RPMI8226 (cell line): ENCODE measurements at regions not wholly inside any gene's neighbourhood (a gene's known extent, or its start where the extent isn't known, plus 50 kb on each side); places are given as distances from the start of the nearest gene placed in this dataset.
A peak's percentile ranks its signal among the peaks of the same experiment; 100 is the strongest.
"Not testable (repeated sequence)": the region's sequence is repeated elsewhere in the genome, so short reads cannot be mapped to it uniquely, and the experiment has no call there.

Source experiments
- DNase-seq: peaks from one replicate; pipeline ENCODE4 v3.0.0-alpha.2; 2015

DNA sequence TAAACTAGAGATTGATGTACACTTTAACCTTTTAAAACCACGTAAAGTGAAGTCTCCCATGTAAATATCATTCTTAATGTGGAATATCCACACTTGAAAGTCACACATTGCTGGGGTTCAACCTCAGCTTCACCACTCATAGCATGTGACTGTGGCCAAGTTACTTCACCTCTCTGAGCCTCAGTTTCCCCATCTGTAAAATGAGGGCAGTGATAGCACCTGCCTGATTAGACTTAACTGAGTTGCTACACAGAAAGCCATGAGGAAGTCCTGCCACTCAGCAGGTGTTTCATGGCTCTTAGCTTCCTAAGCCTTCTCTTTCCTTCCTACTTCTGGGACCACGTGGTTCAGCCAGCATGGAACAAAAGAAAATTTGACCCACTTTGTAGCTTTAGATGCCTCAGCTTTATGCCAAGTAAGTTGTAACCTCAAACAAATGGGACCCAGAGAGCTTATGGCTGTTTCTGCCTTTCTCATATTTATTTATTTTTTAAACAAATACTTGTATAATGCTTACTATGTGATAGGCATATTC lies 277.3 kb upstream of the KLF3 start:
- DNase-seq, result no peak

DNA sequence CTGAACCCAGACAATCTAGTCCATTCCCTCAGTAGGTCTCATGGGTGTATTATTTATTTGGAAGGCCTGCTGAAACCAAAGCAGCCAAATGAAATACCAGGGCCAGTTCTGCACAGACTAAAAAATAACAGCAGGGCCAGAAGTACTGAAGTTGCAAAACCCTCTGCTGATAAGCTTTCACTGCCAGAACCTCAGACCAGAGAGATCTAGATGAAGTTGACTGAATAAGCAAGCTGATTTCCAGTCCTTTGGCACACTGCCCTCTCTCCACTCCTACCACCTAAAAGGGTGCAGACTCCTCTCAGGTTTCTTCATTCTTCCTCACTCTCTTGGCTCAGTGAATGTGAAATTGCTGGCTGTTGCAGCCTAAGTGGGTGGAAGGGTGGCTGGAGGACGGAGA lies 276.7 kb upstream of the KLF3 start:
- peak; percentile 22 for DNase-seq

DNA sequence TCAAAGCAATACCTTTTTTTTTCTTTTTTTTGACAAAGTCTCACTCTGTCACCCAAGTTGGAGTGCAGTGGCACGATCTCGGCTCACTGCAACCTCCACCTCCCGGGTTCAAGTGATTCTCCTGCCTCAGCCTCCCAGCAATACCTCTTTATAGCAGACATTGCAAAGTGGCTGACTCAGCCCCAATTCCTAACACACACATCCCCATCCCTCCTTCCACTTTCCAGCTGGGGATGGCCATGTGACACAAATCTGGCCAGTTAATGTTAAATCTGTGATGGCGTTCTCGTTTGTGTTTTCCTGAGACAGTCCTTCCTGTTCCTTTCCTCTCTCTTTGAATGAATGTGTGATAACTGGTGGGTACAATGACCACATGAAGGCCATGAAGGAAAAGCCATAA lies 276.2 kb upstream of the KLF3 start:
- no peak for DNase-seq

DNA sequence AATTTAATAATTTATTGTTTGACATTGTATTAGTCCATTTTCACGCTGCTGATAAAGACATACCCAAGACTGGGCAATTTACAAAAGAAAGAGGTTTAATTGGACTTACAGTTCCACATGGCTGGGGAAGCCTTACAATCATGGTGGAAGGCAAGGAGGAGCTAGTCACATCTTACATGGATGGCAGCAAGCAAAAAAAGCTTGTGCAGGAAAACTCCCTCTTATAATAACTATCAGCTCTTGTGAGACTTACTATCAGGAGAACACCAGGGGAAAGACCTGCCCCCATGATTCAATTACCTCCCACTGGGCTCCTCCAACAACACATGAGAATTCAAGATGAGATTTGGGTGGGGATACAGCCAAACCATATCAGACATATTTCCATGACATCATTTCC lies 275.1 kb upstream of the KLF3 start:
- not testable (repeated sequence) for DNase-seq

DNA sequence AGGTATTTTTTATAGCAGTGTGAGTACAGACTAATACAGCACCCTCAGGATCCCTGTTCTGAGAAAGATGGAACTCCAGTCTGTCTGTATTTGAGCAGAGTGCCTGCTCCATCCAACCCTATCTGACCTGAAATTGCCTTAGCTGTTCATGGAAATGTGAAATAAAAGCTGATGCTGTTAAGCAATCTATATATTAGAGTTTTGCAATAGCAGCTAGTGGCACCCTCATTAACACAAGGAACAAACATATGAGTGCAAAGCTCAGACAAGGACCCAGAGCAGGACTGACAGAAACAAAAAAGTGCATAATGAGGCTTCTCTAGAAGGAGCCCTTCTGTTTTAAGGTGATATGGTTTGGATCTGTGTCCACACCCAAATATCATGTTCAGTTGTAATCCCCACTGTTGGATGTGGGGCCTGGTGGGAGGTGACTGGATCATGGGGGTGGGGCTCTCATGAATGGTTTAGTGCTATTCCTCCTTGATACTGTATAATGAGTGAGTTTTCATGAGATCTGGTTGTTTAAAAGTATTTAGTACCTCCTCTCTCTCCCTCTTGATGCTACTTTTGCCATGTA lies 272.9 kb upstream of the KLF3 start:
- no peak for DNase-seq

DNA sequence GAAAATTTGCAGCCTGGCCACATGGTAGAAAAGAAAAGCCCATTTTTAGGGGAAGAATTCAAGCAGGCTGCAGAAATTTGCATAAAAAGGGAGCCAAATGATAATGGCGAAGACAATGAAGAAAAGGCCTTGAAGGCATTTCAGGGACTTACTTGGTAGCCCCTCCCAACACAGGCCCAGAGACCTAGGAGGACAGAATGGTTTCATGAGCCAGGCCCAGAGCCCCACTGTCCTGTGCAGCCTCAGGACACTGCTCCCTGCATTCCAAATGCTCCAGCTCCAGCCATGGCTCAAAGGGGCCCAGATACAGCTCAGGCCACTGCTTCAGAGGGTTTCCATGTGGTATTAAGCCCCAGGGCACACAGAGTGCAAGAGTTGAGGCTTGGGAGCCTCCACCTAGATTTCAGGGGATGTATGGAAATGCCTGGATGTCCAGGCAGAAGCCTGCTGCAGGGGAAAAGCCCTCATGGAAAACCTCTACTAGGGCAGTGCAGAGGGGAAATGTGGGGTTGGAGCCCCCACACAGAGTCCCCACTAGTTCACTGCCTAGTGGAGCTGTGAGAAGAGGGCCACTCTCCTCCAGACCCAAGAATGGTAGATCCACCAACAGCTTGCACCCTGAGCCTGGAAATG lies 271.7 kb upstream of the KLF3 start:
- DNase-seq, result no peak

DNA sequence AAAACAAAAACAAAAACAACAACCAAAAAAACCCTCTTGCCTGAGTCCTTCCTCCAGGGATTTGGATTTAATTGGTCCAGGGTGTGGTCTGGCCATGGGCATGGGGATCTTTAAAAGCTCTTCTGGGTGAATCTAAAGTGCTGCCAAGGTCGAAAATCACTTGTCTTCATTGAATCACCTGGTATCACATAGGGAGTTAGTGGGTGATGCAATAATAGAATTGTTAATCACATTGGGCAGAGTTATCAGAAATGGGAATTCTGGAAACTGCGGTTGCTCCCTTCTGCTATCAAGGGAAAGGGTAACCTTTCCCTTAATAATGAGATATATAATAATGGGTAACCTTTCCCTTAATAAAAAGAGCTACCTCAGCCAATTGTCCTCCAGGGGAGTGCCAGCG lies 267.9 kb upstream of the KLF3 start:
- DNase-seq, result no peak

DNA sequence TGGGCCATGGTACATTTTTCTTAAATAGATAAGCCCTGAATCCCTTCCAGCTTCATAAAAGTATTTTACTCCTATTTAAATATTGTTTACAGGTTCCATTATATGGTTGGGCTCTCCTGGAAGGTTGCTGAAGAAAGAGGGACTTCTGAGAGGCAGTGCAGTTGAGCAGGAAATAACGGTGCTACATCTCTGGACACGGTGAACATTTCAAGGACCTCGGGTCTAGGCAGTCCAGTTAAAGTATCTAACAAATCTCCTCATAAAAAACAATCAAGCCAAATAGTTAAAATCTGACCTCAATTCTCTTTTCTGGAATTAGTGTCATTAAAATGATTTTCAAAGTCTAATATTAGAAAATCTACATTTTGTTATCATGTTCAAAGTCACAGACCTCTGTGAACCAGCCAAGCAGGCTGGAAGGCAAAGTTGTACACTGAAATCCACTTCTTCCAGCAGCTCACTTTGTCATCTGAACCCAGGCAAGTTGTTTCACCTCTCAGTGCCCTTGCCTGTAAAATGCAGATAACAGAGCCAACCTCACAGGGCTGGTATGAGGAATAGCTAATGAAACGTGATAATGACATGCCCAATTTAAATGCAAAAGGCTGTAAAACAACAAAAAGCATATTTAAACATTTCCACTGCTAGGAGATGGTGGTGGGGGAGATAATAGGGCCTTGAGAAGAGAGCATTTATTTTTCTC lies 267.0 kb upstream of the KLF3 start:
- DNase-seq, result no peak

DNA sequence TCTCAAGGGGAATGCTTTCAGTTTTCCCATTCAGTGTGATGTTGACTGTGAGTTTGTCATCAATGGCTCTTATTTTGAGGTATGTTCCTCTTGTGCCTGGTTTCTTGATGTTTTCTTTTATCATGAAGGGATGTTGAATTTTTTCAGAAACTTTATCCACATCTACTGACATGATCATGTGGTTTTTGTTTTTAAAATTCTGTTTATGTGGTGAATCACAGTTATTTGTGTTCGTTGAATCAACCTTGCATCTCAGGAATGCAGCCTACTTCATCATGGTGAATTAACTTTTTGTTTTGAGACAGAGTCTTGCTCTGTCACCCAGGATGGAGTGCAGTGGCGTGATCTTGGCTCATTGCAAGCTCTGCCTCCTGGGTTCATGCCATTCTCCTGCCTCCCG lies 263.1 kb upstream of the KLF3 start:
- DNase-seq, result no peak

DNA sequence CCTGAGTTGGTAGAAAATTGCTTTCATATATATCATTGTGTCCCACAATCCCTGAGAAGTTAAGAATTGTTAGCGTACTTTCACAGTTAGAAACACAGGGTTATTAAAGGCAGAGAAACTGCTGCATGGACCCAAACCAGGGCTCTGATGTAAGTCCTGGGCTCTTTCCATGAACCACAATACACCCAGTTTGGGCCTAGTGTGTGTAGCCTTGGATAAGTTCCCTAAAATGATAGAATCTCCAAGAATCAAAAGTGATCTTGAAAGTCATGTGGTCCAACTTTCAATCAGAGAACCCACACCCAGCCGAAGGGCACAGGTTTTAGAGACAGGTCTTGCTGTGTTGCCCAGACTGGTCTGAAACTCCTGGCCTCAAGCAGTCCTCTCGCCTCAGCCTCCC lies 257.8 kb upstream of the KLF3 start:
- DNase-seq, result no peak

DNA sequence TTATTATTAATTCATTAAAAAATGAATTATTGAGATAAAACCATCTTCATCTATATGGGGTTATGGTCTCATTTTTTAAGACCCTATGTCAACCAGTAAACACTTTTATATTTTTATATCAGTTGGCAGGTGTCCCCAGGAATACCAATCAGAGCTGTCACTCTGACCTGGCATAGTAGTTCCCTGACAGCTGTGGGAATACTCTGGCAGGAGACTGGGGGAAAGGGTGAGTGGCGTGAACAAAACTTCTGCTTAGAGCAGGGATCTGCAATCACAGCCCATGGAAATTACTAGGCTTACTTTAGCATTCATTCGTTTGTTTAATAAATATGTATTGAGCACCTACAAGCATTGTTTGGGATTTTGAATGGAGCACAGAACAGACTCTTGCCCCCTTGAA lies 254.1 kb upstream of the KLF3 start:
- DNase-seq, result no peak

DNA sequence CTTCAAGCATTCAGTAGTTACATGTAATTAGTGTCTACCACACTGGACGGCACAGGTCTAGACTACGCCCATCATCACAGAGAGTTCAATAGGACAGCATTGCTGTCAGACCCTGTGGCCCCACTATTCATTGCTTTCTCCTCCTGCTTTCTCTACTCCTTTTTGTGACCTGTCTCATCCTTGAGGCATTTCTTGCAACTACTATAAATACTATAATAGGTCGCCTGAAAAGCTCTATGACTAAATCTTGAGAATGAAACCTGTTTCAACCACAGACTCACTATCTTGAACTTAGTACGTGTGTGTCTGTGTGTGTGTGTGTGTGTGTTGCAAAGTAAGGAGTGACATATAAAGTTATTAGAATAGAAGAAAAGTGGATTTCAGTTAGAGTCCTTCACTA lies 252.9 kb upstream of the KLF3 start:
- DNase-seq, result no peak

DNA sequence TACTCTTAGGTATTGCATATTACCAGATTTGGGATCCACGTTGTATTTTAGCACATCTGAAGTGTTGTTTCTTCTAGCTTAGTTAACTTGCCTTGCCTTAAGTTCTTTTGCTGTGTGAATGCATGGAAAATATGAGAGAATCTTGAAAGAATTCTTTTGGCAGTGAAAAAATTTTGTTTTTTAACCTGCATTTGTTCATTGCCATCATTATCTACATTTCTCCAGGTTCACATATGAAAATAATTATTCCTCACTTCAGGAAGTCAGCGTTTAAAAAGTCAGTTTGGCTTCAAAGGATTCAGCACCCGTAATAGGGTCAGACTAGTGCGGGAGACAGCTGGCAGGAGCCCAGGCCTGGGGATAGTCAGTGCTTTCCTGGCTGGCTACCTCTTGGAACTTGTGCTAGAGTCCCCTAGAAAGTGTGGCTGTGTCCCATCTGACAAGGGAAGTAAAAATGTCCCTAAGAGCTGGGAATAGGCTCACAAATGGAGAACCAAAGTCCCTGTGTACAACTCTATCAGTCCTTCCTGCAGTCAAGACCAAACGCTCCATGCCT lies 251.9 kb upstream of the KLF3 start:
- no peak for DNase-seq

DNA sequence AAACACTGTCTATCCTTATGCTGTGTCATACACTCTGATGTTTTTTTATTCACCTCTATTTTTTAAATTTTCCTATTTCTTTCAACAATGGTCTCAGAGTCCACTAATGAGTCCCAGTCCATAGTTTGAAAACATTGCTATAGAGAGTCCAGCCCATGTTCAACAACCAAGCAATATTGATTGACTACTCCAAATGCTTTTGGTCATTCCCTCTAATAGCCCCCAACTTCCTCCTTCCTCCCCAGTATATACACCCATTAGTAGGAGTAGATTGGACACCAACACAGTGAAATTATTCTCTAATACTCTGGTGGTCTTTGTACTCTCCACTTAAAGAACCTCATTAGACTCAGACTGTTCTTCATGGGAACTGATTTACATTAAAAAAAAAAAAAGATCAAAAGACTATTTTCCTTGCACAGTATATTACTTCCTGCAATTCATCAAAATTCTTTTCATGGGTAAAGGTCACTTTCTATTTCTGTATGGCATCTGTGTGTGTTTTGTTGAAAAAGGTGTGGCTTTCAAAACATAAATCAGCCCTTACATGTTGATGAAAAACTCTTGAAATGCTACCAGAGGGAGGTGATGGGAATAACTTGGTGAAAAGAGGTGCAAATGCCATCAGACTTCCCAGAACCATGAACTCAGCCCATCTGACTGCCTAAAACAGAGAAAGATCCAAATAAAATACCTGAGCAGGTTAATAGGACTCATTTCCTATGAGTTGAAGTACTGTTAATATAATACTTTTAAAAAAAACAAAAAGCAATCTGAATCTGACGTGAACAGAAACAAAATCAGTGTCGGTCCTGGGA lies 250.3 kb upstream of the KLF3 start:
- no peak for DNase-seq

DNA sequence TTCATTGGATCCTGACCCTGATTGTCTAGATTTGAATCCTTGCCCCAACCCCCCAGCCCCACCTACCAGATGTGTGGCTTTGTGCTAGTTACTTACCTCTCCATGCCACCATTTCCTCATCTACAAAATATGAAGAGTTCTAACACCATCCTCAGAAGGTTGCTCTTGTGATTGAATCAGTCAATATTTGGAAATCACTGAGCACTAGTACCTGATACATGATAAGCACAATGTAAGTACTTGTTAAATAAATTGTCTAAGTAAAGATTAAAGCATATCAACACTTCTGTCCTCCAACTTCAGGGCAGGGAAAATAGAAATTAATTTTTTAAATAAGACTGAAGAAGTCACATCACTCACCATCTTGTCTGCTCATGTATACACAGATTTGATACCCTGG lies 249.6 kb upstream of the KLF3 start:
- no peak for DNase-seq

DNA sequence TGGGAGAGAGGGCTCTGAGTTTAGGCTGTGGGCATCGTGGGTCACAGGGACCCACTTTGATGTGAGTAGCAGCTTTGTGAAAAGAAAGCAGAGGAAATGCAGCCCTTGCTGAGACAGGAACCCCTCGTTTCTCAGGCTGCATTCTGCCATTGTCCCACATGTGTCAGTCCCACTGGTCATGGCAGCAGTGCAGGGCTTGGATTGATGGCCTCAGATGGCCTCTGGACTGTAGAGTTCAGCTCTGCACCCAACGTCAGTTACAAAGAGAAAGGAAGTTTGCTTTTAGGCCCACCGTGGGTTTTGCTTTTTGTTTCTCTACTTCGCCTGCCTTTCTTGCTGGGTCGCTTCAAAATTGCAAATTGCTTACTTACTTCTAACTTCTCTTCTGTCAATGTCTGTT lies 248.3 kb upstream of the KLF3 start:
- DNase-seq, result no peak

DNA sequence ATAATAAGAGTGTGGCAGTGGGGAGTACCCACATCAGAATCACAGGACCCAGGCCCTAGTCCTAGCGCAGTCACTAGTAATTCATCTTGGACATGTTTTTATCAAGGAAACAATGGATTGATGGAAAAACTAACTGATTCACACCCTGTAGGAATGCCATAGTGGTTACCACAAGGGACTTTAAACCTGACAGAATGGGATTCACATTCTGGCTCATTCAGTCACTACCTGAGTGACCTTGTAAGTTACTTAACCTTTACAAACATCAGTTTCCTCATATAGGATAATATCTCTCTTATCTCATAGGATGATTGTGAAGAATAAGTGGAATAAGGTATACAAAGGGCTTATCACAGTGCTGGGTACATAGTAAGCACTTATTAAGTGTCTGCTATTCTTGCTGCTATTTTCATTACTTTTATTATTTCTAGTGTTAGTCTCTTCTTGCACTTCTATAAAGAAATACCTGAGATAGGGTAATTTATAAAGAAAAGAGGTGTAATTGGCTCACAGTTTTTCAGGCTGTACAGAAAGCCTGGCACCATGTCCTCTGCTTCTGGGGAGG lies 247.5 kb upstream of the KLF3 start:
- DNase-seq, result no peak

DNA sequence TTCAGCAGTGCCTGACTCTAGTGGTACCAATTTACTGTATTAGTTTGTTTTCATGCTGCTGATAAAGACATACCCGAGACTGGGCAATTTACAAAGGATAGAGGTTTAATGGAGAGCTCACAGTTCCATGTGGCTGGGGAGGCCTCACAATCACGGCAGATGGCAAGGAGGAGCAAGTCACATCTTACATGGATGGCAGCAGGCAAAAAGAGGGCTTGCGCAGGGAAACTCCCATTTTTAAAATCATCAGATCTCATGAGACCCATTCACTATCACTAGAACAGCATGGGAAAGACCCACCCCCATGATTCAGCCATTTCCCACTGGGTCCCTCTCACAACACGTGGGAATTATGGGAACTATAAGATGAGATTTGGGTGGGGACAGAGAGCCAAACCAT lies 243.7 kb upstream of the KLF3 start:
- DNase-seq, result not testable (repeated sequence)

DNA sequence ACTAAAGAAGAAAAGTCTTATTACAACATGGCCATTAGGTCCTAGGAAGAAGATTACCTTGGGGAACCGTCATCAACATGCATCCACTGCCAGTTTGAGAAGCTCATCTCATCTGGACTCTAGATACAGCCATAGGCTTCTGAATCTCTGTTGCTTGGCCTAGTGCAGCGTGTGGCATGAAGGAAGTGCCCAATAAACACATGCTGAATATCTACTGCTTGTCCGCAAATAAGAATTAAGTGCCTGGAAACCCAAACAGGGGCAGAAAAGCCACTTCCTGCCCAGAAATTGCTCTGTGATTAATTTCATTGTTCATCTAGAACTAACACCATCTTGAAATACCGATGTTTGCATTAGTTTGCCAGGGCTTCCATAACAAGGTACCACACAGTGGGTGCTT lies 241.1 kb upstream of the KLF3 start:
- no peak for DNase-seq

DNA sequence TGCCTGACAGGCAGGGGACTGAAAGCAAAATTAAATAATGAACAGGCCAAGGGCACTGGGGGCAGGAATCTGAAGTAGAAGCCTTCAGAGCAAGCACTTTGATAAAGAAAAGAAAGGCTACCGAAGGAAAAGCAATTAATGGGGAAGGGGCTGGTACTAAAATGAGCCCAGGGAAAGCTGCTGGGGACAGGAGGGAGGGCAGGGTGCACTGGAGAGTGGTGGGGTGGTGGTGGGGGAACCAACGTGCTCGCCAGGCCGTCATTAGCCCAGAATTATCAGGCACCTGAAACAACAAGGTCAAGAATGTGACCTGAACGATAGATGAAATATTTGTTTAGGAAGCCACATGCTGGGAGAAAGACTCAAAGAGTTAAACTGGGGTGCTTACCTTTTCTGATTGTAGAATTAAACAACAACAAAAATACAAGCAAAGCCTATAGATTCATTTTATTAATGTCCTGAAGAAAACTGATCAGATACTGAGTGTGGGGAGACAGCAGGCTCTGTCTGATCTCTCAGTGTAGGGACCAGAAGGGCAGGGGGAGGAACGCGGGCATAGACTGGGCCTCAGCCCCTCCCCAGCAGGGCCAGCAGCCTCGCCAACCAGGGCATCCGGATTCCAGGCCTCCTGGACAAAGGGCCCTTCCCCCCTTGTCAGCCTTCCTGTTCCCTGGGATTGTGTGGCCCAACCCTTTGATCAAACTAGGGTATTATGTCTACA lies 239.7 kb upstream of the KLF3 start:
- DNase-seq, result no peak

DNA sequence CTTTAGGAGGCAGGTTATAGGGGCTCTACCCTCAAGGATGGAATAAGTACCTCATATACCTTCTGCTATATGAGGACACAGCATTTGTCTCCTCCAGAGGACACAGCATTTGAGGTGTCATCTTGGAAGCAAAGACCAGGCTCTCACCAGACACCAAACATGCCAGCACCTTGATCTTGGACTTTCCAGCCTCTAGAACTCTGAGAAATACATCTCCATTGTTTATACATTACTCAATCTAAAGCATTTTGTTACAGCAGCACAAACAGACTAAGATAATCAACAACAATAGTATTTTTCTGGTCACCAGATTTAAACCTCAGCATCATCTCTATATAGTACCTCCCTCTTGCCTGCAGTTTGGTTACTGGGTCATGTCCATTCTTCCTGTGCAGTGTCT lies 237.5 kb upstream of the KLF3 start:
- no peak for DNase-seq

DNA sequence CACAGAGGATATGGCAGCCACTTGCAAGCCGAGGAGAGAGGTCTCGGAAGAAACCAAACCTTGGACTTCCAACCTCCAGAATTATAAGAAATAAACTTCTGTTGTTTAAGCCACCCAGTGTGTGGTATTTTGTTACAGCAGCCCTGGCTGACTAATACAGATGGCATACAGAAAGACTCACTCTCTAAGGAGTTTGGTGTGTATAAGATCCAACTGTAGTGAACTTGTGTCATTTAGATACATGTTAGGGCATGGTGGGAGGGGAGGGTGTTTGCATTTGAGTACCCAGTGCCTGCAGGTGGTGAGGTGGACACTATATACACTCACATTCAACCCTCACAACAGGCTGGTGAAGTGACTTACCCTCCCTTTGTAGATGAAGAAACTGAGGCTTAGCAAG lies 233.2 kb upstream of the KLF3 start:
- no peak for DNase-seq
